Breast epithelium (tissue), 3 donors: ENCODE measurements at regions not wholly inside any gene's neighbourhood (a gene's known extent, or its start where the extent isn't known, plus 50 kb on each side); places are given as distances from the start of the nearest gene placed in this dataset.

Experiments used
- CTCF ChIP-seq, 3 donors: fragments of 450-650 bp; IDR thresholded peaks; one replicate each; pipeline ENCODE4 v1.5.1; 2016 to 2017; ENCODE audit warnings: antibody characterized with exemption in 3 of 3, mild to moderate bottlenecking in 3 of 3, moderate library complexity in 3 of 3
- POLR2AphosphoS5 ChIP-seq, 3 donors: sonication (generic); formaldehyde crosslinking; IDR thresholded peaks; one replicate each; pipeline ENCODE4 v1.6.1; 2017; ENCODE audit warnings: antibody characterized with exemption in 3 of 3

- TF ChIP-seq POLR2AphosphoS5 (IDR thresholded peaks at IDR 0.05) (no peak), CTCF (IDR thresholded peaks at IDR 0.05) (no peak)
Observed at GRCh38 chr13:57825066-57825465, 193.5 kb downstream of the PCDH17 start.
